HPDE6-E6E7 (cell line): ENCODE measurements at regions not wholly inside any gene's neighbourhood (a gene's known extent, or its start where the extent isn't known, plus 50 kb on each side); places are given as distances from the start of the nearest gene placed in this dataset.

Source experiments
- DNase-seq: peaks from one replicate; pipeline ENCODE4 v3.0.0; 2011; ENCODE audit warnings: missing footprints; ENCODE audit errors: extremely low spot score

- no peak for DNase-seq
These were observed 159.7 kb upstream of the SHISA6 start for GRCh38 chr17:11081342-11081741.

- DNase-seq, result no peak
These were observed 163.3 kb upstream of the SHISA6 start for GRCh38 chr17:11077673-11078072.

GRCh38 chr17:11074451-11074850 lies 166.6 kb upstream of the SHISA6 start:
- no peak for DNase-seq

- DNase-seq, result no peak
These were observed 184.1 kb upstream of the SHISA6 start for GRCh38 chr17:11056926-11057325.

GRCh38 chr17:11053846-11054245 lies 187.2 kb upstream of the SHISA6 start:
- DNase-seq, result no peak

GRCh38 chr17:11049539-11049938 lies 191.5 kb upstream of the SHISA6 start:
- no peak for DNase-seq

GRCh38 chr17:11047228-11047627 lies 193.8 kb upstream of the SHISA6 start:
- no peak for DNase-seq

- DNase-seq, result no peak
These were observed 201.5 kb upstream of the PIRT start for GRCh38 chr17:11039342-11039741.

GRCh38 chr17:11035681-11036080 lies 197.8 kb upstream of the PIRT start:
- no peak for DNase-seq

- DNase-seq, result no peak
These were observed 193.9 kb upstream of the PIRT start for GRCh38 chr17:11031787-11032186.

GRCh38 chr17:11029791-11030190 lies 191.9 kb upstream of the PIRT start:
- no peak for DNase-seq

- no peak for DNase-seq
These were observed 190.5 kb upstream of the PIRT start for GRCh38 chr17:11028349-11028748.

- no peak for DNase-seq
These were observed 189.0 kb upstream of the PIRT start for GRCh38 chr17:11026903-11027302.

GRCh38 chr17:11023639-11024479 lies 186.0 kb upstream of the PIRT start:
- no peak for DNase-seq

GRCh38 chr17:11006530-11006929 lies 168.6 kb upstream of the PIRT start:
- no peak for DNase-seq

- DNase-seq, result no peak
These were observed 168.1 kb upstream of the PIRT start for GRCh38 chr17:11005940-11006339.

GRCh38 chr17:11002417-11002816 lies 164.5 kb upstream of the PIRT start:
- no peak for DNase-seq

GRCh38 chr17:11001651-11002050 lies 163.8 kb upstream of the PIRT start:
- DNase-seq, result no peak

GRCh38 chr17:10999484-10999883 lies 161.6 kb upstream of the PIRT start:
- DNase-seq, result no peak

GRCh38 chr17:10993126-10993525 lies 155.2 kb upstream of the PIRT start:
- no peak for DNase-seq

GRCh38 chr17:10992106-10992880 lies 154.4 kb upstream of the PIRT start:
- no peak for DNase-seq

- no peak for DNase-seq
These were observed 149.9 kb upstream of the PIRT start for GRCh38 chr17:10987786-10988185.

GRCh38 chr17:10984220-10984619 lies 146.3 kb upstream of the PIRT start:
- DNase-seq, result no peak
